ENCODE measurements at regions not wholly inside any gene's neighbourhood (a gene's known extent, or its start where the extent isn't known, plus 50 kb on each side); places are given as distances from the start of the nearest gene placed in this dataset.

- no peak for DNase-seq
Measured at GRCh38 chr18:44521668-44522022, 159.0 kb upstream of the SETBP1 start.

- no peak for DNase-seq
Measured at GRCh38 chr18:44526705-44527415, 153.8 kb upstream of the SETBP1 start.

- DNase-seq: no peak
Measured at GRCh38 chr18:44533071-44533470, 147.6 kb upstream of the SETBP1 start.

GRCh38 chr18:44536046-44536445 is 144.6 kb upstream of the SETBP1 start:
- DNase-seq: no peak

GRCh38 chr18:44536619-44537018 is 144.1 kb upstream of the SETBP1 start:
- DNase-seq: no peak

GRCh38 chr18:44537526-44537925 is 143.2 kb upstream of the SETBP1 start:
- DNase-seq: no peak

GRCh38 chr18:44539926-44540325 is 140.8 kb upstream of the SETBP1 start:
- DNase-seq: no peak

GRCh38 chr18:44541159-44541558 is 139.5 kb upstream of the SETBP1 start:
- DNase-seq: no peak

- no peak for DNase-seq
Measured at GRCh38 chr18:44541781-44542180, 138.9 kb upstream of the SETBP1 start.

GRCh38 chr18:44543387-44543786 is 137.3 kb upstream of the SETBP1 start:
- no peak for DNase-seq

- DNase-seq: no peak
Measured at GRCh38 chr18:44545359-44545985, 135.2 kb upstream of the SETBP1 start.

GRCh38 chr18:44546954-44547353 is 133.7 kb upstream of the SETBP1 start:
- DNase-seq: no peak

- no peak for DNase-seq
Measured at GRCh38 chr18:44548291-44549221, 132.1 kb upstream of the SETBP1 start.

GRCh38 chr18:44552706-44553105 is 128.0 kb upstream of the SETBP1 start:
- no peak for DNase-seq

- DNase-seq: no peak
Measured at GRCh38 chr18:44556296-44556695, 124.4 kb upstream of the SETBP1 start.

GRCh38 chr18:44557616-44558151 is 123.0 kb upstream of the SETBP1 start:
- no peak for DNase-seq

- DNase-seq: no peak
Measured at GRCh38 chr18:44558767-44559166, 121.9 kb upstream of the SETBP1 start.

- no peak for DNase-seq
Measured at GRCh38 chr18:44562986-44563385, 117.7 kb upstream of the SETBP1 start.

GRCh38 chr18:44564922-44565321 is 115.8 kb upstream of the SETBP1 start:
- DNase-seq: no peak

- no peak for DNase-seq
Measured at GRCh38 chr18:44568342-44568741, 112.3 kb upstream of the SETBP1 start.

- DNase-seq: no peak
Measured at GRCh38 chr18:44568986-44569385, 111.7 kb upstream of the SETBP1 start.

- DNase-seq: no peak
Measured at GRCh38 chr18:44569391-44570055, 111.2 kb upstream of the SETBP1 start.

Measured in NCI-H2227 treated with DMSO at 0.1 percent for 48 hours (cell line).